GM12878 (cell line): ENCODE measurements at regions not wholly inside any gene's neighbourhood (a gene's known extent, or its start where the extent isn't known, plus 50 kb on each side); places are given as distances from the start of the nearest gene placed in this dataset.

Experiments used
- ATAC-seq: fragments of 200-7000 bp; cut with Tn5 transposase; 3 replicates; pipeline ENCODE4 v1.9.1; 2020; ENCODE audit warnings: mild to moderate bottlenecking, moderate library complexity
- BruUV-seq: library from RNA; stranded (reverse); fragments of 400-500 nt; replicated peaks from 2 replicates; lab custom pipeline; 2021; lab: Mats Ljungman, UMichigan
- CTCF ChIA-PET: fragments of 300-600 bp; sonication (Branson Sonifier 250); formaldehyde crosslinking; extraction: SDS; loops from one replicate; lab custom pipeline; 2021; ENCODE audit warnings: inconsistent platforms; lab: Yijun Ruan, JAX
- POLR2A ChIA-PET: fragments of 350-600 bp; formaldehyde crosslinking; extraction: SDS; loops from one replicate; lab custom pipeline; 2021; ENCODE audit warnings: inconsistent platforms; lab: Charles Lee
- RAD21 ChIA-PET: fragments of 300-600 bp; sonication (Branson Sonifier 250); formaldehyde crosslinking; loops from one replicate; lab custom pipeline; 2023; ENCODE audit warnings: antibody characterized with exemption; ENCODE audit not compliant: unreplicated experiment; lab: Charles Lee
- SMC1A ChIA-PET: fragments of 300-600 bp; sonication (Branson Sonifier 250); formaldehyde crosslinking; loops from one replicate; lab custom pipeline; 2023; ENCODE audit not compliant: unreplicated experiment, uncharacterized antibody; lab: Charles Lee
- DNase-seq: peaks from one replicate; pipeline ENCODE4 v3.0.0-alpha.2; 2011; ENCODE audit warnings: low read depth, low spot score
- FAIRE-seq: peaks from 3 replicates; lab custom pipeline; 2011; peaks lifted over from hg19 to GRCh38; lab: Jason Lieb, UNC
- H2AFZ ChIP-seq: 2 replicates; pipeline ENCODE4 v1.6.0; 2011; ENCODE audit warnings: low read depth, low read length, control low read depth; ENCODE audit not compliant: control insufficient read depth
- H3K27ac ChIP-seq: 2 replicates; pipeline ENCODE4 v1.5.1; 2011; ENCODE audit warnings: control low read depth; ENCODE audit not compliant: control insufficient read depth, insufficient read depth
- H3K27me3 ChIP-seq, 2 experiments: replicated peaks in 1 of 2; 2 replicates each; pipeline versions ENCODE4 v1.6.0 to v1.6.1; 2011; ENCODE audit warnings: low read length in 1 of 2; ENCODE audit not compliant: control insufficient read depth in 2 of 2, insufficient read depth in 2 of 2
- H3K36me3 ChIP-seq, 2 experiments: 2 replicates each; pipeline ENCODE4 v1.5.1; 2011; ENCODE audit warnings: low read length in 1 of 2; ENCODE audit not compliant: control insufficient read depth in 2 of 2, insufficient read depth in 2 of 2
- H3K4me1 ChIP-seq: 2 replicates; pipeline ENCODE4 v1.6.1; 2011; ENCODE audit warnings: mild to moderate bottlenecking, low read length, moderate library complexity, mixed read lengths; ENCODE audit not compliant: control insufficient read depth, insufficient read depth
- H3K4me2 ChIP-seq: 2 replicates; pipeline ENCODE4 v1.6.0; 2011; ENCODE audit warnings: control low read depth; ENCODE audit not compliant: control insufficient read depth, insufficient read depth
- H3K4me3 ChIP-seq: fragments of 200-600 bp; sonication (generic); 2 replicates; pipeline ENCODE4 v1.5.1; 2016
- H3K79me2 ChIP-seq: 2 replicates; pipeline ENCODE4 v1.6.0; 2011; ENCODE audit warnings: low read length; ENCODE audit not compliant: control insufficient read depth, insufficient read depth
- H3K9ac ChIP-seq: 2 replicates; pipeline ENCODE4 v1.8.0; 2011; ENCODE audit warnings: low read length, control low read depth, mixed read lengths; ENCODE audit not compliant: control insufficient read depth, insufficient read depth
- H3K9me3 ChIP-seq: replicated peaks from 3 replicates; pipeline ENCODE4 v1.5.1; 2011; ENCODE audit warnings: mild to moderate bottlenecking, low read length; ENCODE audit not compliant: control insufficient read depth, insufficient read depth
- H4K20me1 ChIP-seq: 2 replicates; pipeline ENCODE4 v1.6.0; 2011; ENCODE audit not compliant: control insufficient read depth, insufficient read depth
- ATF7 ChIP-seq: fragments of 450-650 bp; IDR thresholded peaks from 2 replicates; pipeline ENCODE4 v1.6.1; 2016; ENCODE audit warnings: low read depth, mild to moderate bottlenecking
- CEBPB ChIP-seq, 2 experiments: fragments of 150-350 bp in 1 of 2; IDR thresholded peaks; 2 replicates each; pipeline ENCODE4 v1.6.1; 2012 to 2014; ENCODE audit warnings: low read depth in 2 of 2, low read length in 2 of 2, borderline replicate concordance in 1 of 2, inconsistent platforms in 1 of 2
- FOXM1 ChIP-seq: IDR thresholded peaks from 2 replicates; pipeline ENCODE4 v1.6.1; 2012; ENCODE audit warnings: low read depth, mild to moderate bottlenecking, inconsistent platforms, low read length, moderate library complexity
- IKZF2 ChIP-seq, 2 experiments: fragments of 450-650 bp; IDR thresholded peaks; 2 replicates each; pipeline ENCODE4 v1.6.1; 2017; ENCODE audit warnings: mild to moderate bottlenecking in 2 of 2, moderate library complexity in 2 of 2
- IRF3 ChIP-seq: fragments of 450-650 bp; IDR thresholded peaks from 2 replicates; pipeline ENCODE4 v1.6.1; 2014; ENCODE audit warnings: mild to moderate bottlenecking
- IRF4 ChIP-seq: IDR thresholded peaks from 2 replicates; pipeline ENCODE4 v1.6.1; 2011; ENCODE audit warnings: low read depth, low read length
- KDM1A ChIP-seq: fragments of 200-600 bp; sonication (generic); IDR thresholded peaks from 2 replicates; pipeline ENCODE4 v1.6.1; 2016; ENCODE audit warnings: borderline replicate concordance
- POLR2AphosphoS2 ChIP-seq: IDR thresholded peaks from 2 replicates; pipeline ENCODE4 v1.6.1; 2011; ENCODE audit warnings: low read depth, mild to moderate bottlenecking, low read length, improper control_type of control experiment, moderate library complexity
- PRDM15 ChIP-seq: fragments of 450-650 bp; formaldehyde crosslinking; IDR thresholded peaks from 2 replicates; pipeline ENCODE4 v1.4.0; 2020; ENCODE audit warnings: mild to moderate bottlenecking, moderate library complexity
- RAD21 ChIP-seq: IDR thresholded peaks from 2 replicates; pipeline ENCODE4 v1.6.1; 2011; ENCODE audit warnings: mild to moderate bottlenecking, low read depth, low read length, moderate library complexity; ENCODE audit not compliant: insufficient read depth
- RBBP5 ChIP-seq: fragments of 200-600 bp; sonication (generic); conservative IDR thresholded peaks from 2 replicates; pipeline ENCODE4 v1.6.1; 2016
- RELA ChIP-seq: fragments of 450-650 bp; IDR thresholded peaks from 2 replicates; pipeline ENCODE4 v1.8.0; 2014; ENCODE audit warnings: borderline replicate concordance; ENCODE audit not compliant: partially characterized antibody
- TBL1XR1 ChIP-seq: IDR thresholded peaks from 2 replicates; pipeline ENCODE4 v1.6.1; 2012; ENCODE audit warnings: low read depth, low read length, improper control_type of control experiment
- ZNF384 ChIP-seq: IDR thresholded peaks from 2 replicates; pipeline ENCODE4 v1.6.1; 2012; ENCODE audit warnings: low read depth, mild to moderate bottlenecking, low read length, improper control_type of control experiment, borderline replicate concordance
- WGBS: methylation state at CpG from one replicate; pipeline ENCODE4 v1.1.6; 2016; ENCODE audit warnings: low lambda C conversion rate; ENCODE audit not compliant: insufficient replicate concordance, insufficient coverage; ENCODE audit errors: missing lambda C conversion rate; 5-methylcytosine and 5-hydroxymethylcytosine counted together
- in situ Hi-C: fragments of 300-500 bp; cut with MboI; formaldehyde crosslinking; loops from 9 replicates; pipeline ENCODE4 v1.14.3; 2018; ENCODE audit warnings: mixed read lengths
- intact Hi-C: fragments of 100-400 bp; cut with micrococcal nuclease; formaldehyde crosslinking; loops from one replicate; pipeline ENCODE4 v1.14.2; 2022; ENCODE audit not compliant: unreplicated experiment
- TF ChIP-seq, protein P1 (sequence below): IDR thresholded peaks from 2 replicates; pipeline ENCODE4 v1.6.1; 2012; ENCODE audit warnings: low read depth, low read length, improper control_type of control experiment
- TF ChIP-seq, protein P2 (sequence below): fragments of 450-650 bp; IDR thresholded peaks from 2 replicates; pipeline ENCODE4 v1.6.1; 2017; ENCODE audit warnings: antibody characterized with exemption, mild to moderate bottlenecking, moderate library complexity

DNA sequence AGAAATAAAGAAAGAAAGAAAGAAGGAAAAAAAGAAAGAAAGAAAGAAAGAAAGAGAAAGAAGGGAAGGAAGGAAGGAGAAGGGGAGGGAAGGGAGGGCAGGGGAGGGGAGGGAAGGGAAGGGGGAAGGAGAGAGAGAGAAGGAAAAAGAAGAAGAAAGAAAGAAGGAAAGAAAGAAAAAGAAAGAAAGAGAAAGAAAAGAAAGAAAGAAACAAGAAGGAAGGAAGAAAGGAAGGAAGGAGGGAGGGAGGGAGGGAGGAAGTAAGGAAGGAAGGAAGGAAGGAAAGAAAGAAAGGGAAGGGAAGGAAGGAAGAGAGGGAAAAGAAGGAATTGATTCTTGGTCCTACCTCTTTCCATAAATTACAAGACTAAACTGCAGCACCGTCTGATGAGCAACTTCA is 186.1 kb downstream of the URB2 start (continued):
- TF ChIP-seq, protein P1, sequence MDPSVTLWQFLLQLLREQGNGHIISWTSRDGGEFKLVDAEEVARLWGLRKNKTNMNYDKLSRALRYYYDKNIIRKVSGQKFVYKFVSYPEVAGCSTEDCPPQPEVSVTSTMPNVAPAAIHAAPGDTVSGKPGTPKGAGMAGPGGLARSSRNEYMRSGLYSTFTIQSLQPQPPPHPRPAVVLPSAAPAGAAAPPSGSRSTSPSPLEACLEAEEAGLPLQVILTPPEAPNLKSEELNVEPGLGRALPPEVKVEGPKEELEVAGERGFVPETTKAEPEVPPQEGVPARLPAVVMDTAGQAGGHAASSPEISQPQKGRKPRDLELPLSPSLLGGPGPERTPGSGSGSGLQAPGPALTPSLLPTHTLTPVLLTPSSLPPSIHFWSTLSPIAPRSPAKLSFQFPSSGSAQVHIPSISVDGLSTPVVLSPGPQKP, result no peak
- TF ChIP-seq, protein P2, sequence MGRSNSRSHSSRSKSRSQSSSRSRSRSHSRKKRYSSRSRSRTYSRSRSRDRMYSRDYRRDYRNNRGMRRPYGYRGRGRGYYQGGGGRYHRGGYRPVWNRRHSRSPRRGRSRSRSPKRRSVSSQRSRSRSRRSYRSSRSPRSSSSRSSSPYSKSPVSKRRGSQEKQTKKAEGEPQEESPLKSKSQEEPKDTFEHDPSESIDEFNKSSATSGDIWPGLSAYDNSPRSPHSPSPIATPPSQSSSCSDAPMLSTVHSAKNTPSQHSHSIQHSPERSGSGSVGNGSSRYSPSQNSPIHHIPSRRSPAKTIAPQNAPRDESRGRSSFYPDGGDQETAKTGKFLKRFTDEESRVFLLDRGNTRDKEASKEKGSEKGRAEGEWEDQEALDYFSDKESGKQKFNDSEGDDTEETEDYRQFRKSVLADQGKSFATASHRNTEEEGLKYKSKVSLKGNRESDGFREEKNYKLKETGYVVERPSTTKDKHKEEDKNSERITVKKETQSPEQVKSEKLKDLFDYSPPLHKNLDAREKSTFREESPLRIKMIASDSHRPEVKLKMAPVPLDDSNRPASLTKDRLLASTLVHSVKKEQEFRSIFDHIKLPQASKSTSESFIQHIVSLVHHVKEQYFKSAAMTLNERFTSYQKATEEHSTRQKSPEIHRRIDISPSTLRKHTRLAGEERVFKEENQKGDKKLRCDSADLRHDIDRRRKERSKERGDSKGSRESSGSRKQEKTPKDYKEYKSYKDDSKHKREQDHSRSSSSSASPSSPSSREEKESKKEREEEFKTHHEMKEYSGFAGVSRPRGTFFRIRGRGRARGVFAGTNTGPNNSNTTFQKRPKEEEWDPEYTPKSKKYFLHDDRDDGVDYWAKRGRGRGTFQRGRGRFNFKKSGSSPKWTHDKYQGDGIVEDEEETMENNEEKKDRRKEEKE, result no peak
- TF ChIP-seq FOXM1, result no peak
- TF ChIP-seq, all 136 proteins: peak for 0

DNA sequence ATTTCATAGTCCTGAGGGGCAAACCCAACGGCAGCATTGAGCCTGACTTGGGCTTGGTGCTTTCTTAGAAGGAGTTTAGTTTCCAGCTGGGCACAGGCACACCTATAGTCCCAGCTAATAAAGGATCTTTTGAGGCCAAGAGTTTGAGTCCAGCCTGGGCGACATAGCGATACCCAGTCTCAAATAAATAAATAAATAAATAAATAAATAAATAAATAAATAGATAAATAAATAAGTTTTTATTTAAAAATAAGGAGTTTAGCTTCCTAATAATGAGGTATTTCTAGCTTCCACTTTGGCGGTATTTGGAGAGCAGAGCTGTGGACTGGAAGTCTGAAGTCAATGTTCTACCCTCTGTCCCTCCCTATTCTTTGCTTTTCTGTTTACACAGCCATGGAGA is 186.6 kb downstream of the URB2 start:
- ChIA-PET RAD21 (no interaction called here), CTCF (interaction anchor here (0.8 to 0.9 kb wide), 2 partner anchors 14 to 97 kb away, joined by 3 to 4 read pairs; no protein-coding TSS in a partner anchor), SMC1A (no interaction called here), POLR2A (no interaction called here)
- Histone ChIP-seq H3K79me2 (no peaks in the 10 kb centered on the region), H3K4me2 (no peak overlapping the region), H2AFZ (no peak overlapping the region), H3K4me3 (no peak overlapping the region), H3K27ac (no peak overlapping the region), H3K9ac (no peak overlapping the region), H4K20me1 (no peaks in the 10 kb centered on the region), H3K27me3 (no peaks in the 10 kb centered on the region), H3K9me3 (no peaks in the 10 kb centered on the region; the same call in 1 of the 3 replicates), H3K4me1 (no peaks in the 10 kb centered on the region), H3K36me3 (no peaks in the 10 kb centered on the region)
- in situ Hi-C loops, result no loop called here
- FAIRE-seq, result no peak
- intact Hi-C loops, result no loop called here
- no TSS peak for BruUV-seq
- DNase-seq, result no peak
- 40% methylated on average over 4 of the region's 4 CpGs for WGBS
- no peak for ATAC-seq
- no peak for TF ChIP-seq KDM1A
- TF ChIP-seq RBBP5, result no peak
- TF ChIP-seq CEBPB (IDR thresholded peaks at IDR 0.05; ENCODE audit: borderline replicate concordance in 1 of 2, low read depth in 2 of 2, low read length in 2 of 2), result no peak
- TF ChIP-seq ATF7, result no peak
- TF ChIP-seq RELA, result no peak
- no peak for TF ChIP-seq RAD21
- TF ChIP-seq TBL1XR1, result no peak
- TF ChIP-seq ZNF384, result no peak
- no peak for TF ChIP-seq IRF3
- no peak for TF ChIP-seq IRF4
- TF ChIP-seq POLR2AphosphoS2, result no peak
- TF ChIP-seq IKZF2 (IDR thresholded peaks at IDR 0.05), result no peak
- no peak for TF ChIP-seq PRDM15 (CRISPR knock-in tag)
